Erythroblast (primary cell): ENCODE measurements at regions not wholly inside any gene's neighbourhood (a gene's known extent, or its start where the extent isn't known, plus 50 kb on each side); places are given as distances from the start of the nearest gene placed in this dataset.
A peak's percentile ranks its signal among the peaks of the same experiment; 100 is the strongest.

ENCODE experiments used
- DNase-seq, 2 experiments: peaks; one replicate each; lab custom pipeline; 2025; lab: John Stamatoyannopoulos, UW
- GATA1 ChIP-seq: IDR thresholded peaks from 2 replicates; pipeline ENCODE4 v1.6.1; 2011; ENCODE audit warnings: low read depth, mild to moderate bottlenecking, control low read depth, low read length, moderate library complexity
- POLR2A ChIP-seq: IDR thresholded peaks from 2 replicates; pipeline ENCODE4 v1.6.1; 2011; ENCODE audit warnings: mild to moderate bottlenecking, low read length

- no peak for DNase-seq
- TF ChIP-seq GATA1 (no peak), POLR2A (no peak)
Observed at GRCh38 chr9:77084094-77084493, 64.6 kb downstream of the FOXB2 start.

GRCh38 chr9:77085416-77085815, 66.0 kb downstream of the FOXB2 start:
- DNase-seq = no peak
- TF ChIP-seq GATA1 = no peak
- TF ChIP-seq POLR2A = no peak

GRCh38 chr9:77087506-77087905, 68.1 kb downstream of the FOXB2 start:
- TF ChIP-seq GATA1 = no peak
- no peak for TF ChIP-seq POLR2A
- DNase-seq = no peak

GRCh38 chr9:77092536-77092935, 73.1 kb downstream of the FOXB2 start:
- DNase-seq = peak in 1 of 2 experiments; percentile 12

GRCh38 chr9:77094150-77094549, 74.7 kb downstream of the FOXB2 start:
- no peak for DNase-seq
- no peak for TF ChIP-seq POLR2A
- no peak for TF ChIP-seq GATA1

More at GRCh38 chr9:77092536-77092935, 73.1 kb downstream of the FOXB2 start:
- TF ChIP-seq GATA1 (no peak), POLR2A (no peak)

- no peak for DNase-seq
- TF ChIP-seq GATA1 (no peak), POLR2A (no peak)
Observed at GRCh38 chr9:77097335-77097734, 77.9 kb downstream of the FOXB2 start.

GRCh38 chr9:77099388-77099787, 77.9 kb upstream of the VPS13A start:
- no peak for DNase-seq
- TF ChIP-seq GATA1 (no peak), POLR2A (no peak)

GRCh38 chr9:77111408-77111807, 65.9 kb upstream of the VPS13A start:
- no peak for DNase-seq
- TF ChIP-seq GATA1 (no peak), POLR2A (no peak)

- DNase-seq = no peak
- TF ChIP-seq GATA1 (no peak), POLR2A (no peak)
Observed at GRCh38 chr9:77125665-77126064, 51.7 kb upstream of the VPS13A start.

GRCh38 chr9:77127071-77127470, 50.3 kb upstream of the VPS13A start:
- no peak for TF ChIP-seq GATA1
- no peak for TF ChIP-seq POLR2A
- DNase-seq = no peak
